Fibroblast of lung (primary cell): ENCODE measurements at regions not wholly inside any gene's neighbourhood (a gene's known extent, or its start where the extent isn't known, plus 50 kb on each side); places are given as distances from the start of the nearest gene placed in this dataset.

ENCODE experiments used
- EZH2 ChIP-seq: IDR thresholded peaks from 2 replicates; pipeline ENCODE4 v1.5.1; 2012; ENCODE audit warnings: low read length, control low read depth, mild to moderate bottlenecking; ENCODE audit errors: missing control alignments
- TF ChIP-seq, protein P1 (sequence below), 2 donors: IDR thresholded peaks in 1 of 2; conservative IDR thresholded peaks in 1 of 2; 1 replicate in 1 of 2; 2 replicates in 1 of 2; pipeline ENCODE4 v1.5.1; 2011 to 2012; ENCODE audit warnings: low read length in 2 of 2, control low read depth in 1 of 2, inconsistent platforms in 1 of 2, low read depth in 1 of 2, mild to moderate bottlenecking in 1 of 2

DNA sequence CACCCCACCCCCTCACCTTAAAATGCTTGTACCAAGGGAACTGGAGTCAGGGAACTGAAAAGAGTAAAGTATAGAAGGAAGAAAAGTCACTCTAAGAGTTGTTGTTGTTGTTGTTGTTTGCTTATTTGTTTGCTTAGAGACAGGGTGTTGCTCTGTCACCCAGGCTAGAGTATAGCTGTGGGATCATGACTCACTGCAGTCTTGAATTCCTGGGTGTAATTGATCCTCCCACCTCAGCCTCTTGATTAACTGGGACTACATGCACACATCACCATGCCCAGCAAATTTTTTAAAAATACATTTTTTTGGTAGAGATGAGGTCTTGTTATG lies 681.6 kb upstream of the GJE1 start:
- TF ChIP-seq, protein P1, sequence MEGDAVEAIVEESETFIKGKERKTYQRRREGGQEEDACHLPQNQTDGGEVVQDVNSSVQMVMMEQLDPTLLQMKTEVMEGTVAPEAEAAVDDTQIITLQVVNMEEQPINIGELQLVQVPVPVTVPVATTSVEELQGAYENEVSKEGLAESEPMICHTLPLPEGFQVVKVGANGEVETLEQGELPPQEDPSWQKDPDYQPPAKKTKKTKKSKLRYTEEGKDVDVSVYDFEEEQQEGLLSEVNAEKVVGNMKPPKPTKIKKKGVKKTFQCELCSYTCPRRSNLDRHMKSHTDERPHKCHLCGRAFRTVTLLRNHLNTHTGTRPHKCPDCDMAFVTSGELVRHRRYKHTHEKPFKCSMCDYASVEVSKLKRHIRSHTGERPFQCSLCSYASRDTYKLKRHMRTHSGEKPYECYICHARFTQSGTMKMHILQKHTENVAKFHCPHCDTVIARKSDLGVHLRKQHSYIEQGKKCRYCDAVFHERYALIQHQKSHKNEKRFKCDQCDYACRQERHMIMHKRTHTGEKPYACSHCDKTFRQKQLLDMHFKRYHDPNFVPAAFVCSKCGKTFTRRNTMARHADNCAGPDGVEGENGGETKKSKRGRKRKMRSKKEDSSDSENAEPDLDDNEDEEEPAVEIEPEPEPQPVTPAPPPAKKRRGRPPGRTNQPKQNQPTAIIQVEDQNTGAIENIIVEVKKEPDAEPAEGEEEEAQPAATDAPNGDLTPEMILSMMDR (conservative IDR thresholded peaks at IDR 0.05 in 1 of 2, IDR thresholded peaks at IDR 0.05 in 1 of 2; ENCODE audit: low read depth in 1 of 2, low read length in 2 of 2): no peak
- no peak for TF ChIP-seq EZH2
